AG04449 (cell line): ENCODE measurements at regions not wholly inside any gene's neighbourhood (a gene's known extent, or its start where the extent isn't known, plus 50 kb on each side); places are given as distances from the start of the nearest gene placed in this dataset.

Experiments used
- CTCF ChIA-PET: fragments of 350-600 bp; formaldehyde crosslinking; extraction: SDS; loops from one replicate; lab custom pipeline; 2021; ENCODE audit warnings: antibody characterized with exemption; lab: Yijun Ruan, JAX
- POLR2A ChIA-PET: fragments of 400-600, 350-600 bp; formaldehyde crosslinking; extraction: SDS; loops from one replicate; lab custom pipeline; 2020; ENCODE audit warnings: antibody characterized with exemption, inconsistent platforms; lab: Yijun Ruan, JAX
- DNase-seq: peaks from one replicate; pipeline ENCODE4 v3.0.0-alpha.2; 2010; ENCODE audit warnings: low read depth, low spot score
- H3K4me3 ChIP-seq: 2 replicates; pipeline ENCODE4 v1.5.1; 2011; ENCODE audit warnings: low read depth, mild to moderate bottlenecking, control low read depth, low read length
- TF ChIP-seq, protein P1 (sequence below): IDR thresholded peaks from one replicate; pipeline ENCODE4 v1.5.1; 2011; ENCODE audit warnings: mild to moderate bottlenecking, moderate library complexity, low read length, control low read depth, inconsistent platforms; ENCODE audit not compliant: insufficient read depth; ENCODE audit errors: missing control alignments

DNA sequence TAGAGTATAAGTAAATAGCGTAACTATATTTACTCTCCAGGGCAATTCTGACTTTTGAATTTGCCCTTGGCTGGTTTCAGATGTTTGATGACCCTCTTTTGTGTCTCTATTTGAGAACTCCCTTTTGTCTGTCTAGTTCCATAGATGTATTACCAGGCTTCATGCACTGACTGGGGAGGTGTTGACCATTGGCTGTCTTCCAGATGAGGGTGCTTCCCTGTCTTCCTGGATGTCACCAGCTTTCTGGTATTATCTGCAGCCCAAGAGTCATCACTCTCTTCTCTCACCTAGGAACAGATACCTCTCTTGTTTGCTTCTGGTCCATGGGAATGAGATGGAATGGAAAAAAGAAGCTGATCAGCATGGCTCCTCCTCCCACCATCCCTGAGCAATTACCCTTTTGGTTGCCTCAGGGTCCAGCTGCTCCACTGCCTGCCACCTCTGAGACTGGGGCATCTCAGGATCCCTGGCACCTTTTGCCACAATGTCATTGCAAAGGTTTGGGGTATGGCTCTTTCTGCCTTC, 58.7 kb upstream of the TMED7 start:
- POLR2A ChIA-PET, result no interaction called here
- no peak for DNase-seq
- CTCF ChIA-PET, result no interaction called here

DNA sequence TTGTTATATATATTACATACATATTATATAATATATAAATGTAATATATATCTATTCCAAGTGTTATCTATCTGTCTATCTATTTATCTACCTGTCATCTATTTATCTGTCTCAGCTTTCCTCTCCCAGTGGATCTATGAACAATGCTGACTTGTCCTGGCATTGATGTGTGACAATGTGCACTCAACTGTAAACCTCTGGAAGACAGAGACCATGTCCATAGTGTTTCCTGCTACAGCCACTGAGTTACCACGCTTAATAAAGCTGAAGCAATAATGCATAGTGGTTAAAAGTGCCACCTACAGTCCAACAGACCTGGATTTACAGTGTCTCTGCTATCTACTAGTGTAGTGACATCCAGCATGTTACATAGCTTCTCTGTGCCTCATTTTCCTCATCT, 57.2 kb upstream of the TMED7 start:
- no peak overlapping the region for H3K4me3 ChIP-seq
- DNase-seq, result no peak
- TF ChIP-seq, protein P1, sequence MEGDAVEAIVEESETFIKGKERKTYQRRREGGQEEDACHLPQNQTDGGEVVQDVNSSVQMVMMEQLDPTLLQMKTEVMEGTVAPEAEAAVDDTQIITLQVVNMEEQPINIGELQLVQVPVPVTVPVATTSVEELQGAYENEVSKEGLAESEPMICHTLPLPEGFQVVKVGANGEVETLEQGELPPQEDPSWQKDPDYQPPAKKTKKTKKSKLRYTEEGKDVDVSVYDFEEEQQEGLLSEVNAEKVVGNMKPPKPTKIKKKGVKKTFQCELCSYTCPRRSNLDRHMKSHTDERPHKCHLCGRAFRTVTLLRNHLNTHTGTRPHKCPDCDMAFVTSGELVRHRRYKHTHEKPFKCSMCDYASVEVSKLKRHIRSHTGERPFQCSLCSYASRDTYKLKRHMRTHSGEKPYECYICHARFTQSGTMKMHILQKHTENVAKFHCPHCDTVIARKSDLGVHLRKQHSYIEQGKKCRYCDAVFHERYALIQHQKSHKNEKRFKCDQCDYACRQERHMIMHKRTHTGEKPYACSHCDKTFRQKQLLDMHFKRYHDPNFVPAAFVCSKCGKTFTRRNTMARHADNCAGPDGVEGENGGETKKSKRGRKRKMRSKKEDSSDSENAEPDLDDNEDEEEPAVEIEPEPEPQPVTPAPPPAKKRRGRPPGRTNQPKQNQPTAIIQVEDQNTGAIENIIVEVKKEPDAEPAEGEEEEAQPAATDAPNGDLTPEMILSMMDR, result no peak
- ChIA-PET POLR2A (no interaction called here), CTCF (no interaction called here)

More for the DNA sequence above, 58.7 kb upstream of the TMED7 start:
- TF ChIP-seq, protein P1, result no peak
- no peak overlapping the region for H3K4me3 ChIP-seq
